Stimulated activated naive CD4-positive, alpha-beta T cell treated with Interleukin-2 at 50 U/mL for 16 hours (primary cell): ENCODE measurements at regions not wholly inside any gene's neighbourhood (a gene's known extent, or its start where the extent isn't known, plus 50 kb on each side); places are given as distances from the start of the nearest gene placed in this dataset.

ENCODE experiments used
- DNase-seq: peaks from one replicate; lab custom pipeline; 2025; lab: John Stamatoyannopoulos, UW

DNA sequence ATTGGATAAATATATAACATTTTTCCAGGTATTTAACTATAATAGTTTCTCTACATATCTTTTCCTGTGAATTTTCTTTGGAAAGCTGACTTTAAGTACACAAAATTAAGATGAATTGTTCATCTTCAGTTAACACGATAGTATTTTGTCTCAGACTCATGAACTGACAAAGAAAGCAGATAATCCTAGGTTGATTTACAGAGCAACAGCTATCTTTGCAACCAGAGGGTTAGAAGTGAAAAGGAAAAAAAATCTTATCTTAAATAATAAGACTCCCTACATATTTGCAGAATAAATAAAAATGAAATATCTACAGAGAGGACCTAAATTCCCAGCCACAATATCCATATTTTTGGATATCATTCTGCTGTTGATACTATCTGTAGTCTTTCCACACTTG, 350.2 kb upstream of the GRM7 start:
- no peak for DNase-seq

DNA sequence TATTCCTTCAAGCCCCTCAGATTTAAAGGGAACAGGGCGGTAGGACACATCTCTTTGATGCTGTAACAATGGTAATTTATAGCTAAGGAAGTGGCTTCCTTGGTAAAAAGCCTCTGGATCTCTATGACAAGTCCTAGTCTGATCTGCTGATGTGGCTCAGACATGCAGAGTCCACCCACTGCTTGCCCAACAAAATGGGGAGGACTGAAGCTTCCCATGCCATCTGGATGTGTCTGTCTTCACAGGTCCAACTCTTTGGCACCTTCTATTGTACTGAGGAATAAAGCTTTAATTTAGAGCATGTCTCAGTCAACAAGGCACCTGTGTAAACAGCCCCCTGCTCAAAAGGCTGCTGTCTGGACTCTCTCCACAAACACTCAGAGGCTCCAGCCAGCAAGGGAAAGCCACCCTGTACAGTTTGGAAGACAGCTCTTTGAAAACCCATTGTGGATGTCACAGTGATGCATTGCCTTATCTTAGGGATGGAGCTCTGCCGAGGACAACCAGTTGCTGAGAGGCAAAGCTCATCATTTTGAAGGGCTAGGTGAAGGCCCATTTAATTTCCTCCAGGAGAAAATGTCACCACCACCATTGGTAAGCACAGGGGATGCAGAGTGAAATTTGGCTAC, 348.6 kb upstream of the GRM7 start:
- no peak for DNase-seq

DNA sequence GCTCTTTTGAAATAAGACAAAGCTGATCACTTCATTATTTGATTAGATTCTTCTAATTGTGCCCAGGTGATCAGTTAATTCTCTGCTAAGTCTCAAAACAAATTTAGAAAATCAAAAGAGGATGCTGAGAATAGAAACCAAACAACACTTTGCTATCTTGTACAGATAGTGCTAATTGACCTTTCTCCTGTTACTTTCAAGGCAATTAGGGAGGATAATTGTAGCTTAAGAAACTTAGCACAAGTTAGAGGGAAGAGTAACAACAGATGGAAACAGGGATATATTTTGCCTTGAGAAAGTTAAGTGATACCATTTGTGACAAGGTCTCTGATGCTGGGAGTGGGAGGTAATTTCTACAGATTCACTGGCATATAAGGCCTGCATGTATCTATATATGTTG, 344.8 kb upstream of the GRM7 start:
- DNase-seq: no peak

DNA sequence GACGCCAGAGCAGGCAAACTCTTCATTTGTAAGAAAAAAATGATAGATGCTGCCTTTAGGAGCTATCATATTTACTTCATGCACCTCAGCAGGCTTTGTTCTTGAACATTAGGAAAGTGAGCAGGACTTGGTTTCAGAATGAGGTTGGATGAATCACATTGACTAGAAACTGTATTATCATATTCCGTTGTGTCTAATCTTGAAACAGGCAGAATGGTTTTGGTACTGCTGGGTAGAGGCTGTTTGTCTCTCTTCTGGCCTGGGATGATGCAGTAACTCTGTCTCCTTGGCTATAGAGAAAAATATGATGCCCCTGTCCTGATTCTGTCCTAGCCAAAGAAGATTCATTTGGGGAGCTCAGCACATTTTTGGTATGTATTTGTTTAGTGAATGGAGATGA, 344.2 kb upstream of the GRM7 start:
- no peak for DNase-seq

DNA sequence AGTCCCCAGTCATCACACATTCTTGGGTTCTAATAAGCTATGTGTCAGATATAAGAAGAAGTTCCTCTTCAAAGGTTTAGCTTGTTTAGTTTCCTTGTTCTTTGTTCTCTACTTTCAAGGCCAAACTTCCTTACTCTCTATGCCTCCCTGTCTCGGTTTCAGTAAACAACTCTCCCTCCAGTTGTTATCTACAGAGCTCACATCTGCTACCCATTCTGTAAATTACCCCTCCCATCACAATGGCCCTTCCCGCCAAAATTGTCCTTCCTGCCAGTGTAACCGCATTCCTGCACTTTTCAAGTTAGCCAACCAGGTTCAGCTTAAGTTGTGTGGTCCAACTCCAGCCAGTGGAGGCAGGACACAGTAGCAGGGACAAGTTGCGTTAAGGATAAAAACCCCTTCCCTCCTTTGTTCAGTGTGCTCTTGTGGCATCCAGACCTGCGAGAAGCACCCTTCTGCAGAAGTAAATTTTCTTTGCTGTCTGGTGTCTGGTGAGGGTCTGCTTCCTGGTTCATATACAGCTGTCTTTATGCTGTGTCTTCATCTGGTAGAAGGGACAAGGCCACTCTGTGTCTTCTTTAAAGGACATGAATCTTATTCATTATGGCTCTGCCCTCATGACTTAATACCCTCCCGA, 342.1 kb upstream of the GRM7 start:
- no peak for DNase-seq

DNA sequence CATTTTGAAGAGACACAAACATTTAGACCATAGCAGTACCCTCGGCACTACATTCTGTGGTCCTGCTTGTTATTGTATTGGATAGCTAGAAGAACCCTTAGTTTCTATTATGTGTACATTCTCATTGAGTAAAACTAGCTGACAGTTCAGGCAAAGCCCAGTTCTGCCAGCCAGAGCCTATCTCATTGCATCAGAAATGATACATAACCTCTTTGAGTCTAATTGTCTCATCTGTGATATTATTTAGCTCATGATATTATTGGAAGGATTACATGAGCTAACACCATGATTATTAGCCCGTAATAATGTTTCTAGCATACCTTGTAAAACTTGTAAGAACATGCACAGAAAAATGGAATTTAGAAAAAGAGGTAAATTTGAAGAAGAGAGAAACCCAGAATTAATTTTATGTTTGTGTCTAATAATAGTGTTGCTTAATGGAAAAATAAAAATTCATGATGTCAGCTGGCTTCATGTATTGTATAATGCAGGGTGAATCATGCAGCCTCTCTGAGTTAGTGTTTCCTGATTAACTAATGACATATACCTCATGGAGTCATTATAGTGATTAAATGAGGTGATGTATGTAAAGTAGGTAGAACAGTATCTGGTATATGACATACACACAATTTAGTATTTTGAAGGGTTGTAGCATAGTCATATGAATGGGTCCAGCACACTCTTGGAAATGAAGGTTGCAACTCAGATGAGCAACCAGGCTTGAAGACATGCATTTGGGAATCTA, 339.4 kb upstream of the GRM7 start:
- no peak for DNase-seq

DNA sequence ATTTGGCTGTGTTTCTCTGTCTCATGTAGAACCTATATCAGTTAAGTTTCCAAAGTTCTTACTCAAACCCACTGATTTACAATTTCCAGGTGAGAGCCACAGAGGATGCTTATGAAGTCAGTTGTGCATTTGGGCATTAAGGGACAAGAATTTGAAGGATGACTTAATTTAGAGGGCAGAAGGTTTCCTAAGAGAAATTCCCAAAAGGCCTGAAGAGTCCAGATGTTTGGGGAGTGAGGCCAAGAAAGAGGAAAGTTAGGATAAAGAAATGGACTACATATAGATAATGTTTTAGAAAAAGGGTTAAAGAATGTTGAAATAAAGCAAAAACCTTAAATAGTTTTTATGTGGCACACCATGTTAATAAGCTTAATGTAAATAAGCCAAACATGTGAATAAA, 338.7 kb upstream of the GRM7 start:
- DNase-seq: no peak

DNA sequence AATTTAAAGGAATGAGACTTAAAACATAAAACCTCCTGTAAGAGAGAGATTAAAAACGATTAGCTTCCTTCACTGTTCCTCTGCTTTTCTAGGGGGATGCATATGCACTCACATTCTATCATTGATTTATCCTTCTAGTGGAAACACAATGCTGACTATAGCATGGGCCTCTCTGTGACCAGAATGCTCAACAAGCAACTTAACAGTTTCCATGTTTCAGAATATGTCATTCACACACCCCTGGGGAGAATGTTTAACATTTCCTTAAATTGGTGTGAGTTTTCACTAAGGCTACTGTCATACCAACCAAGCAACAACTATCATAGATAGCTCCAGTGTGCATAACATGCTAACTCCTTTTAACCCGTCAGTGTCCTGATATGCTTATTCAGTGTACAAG, 337.9 kb upstream of the GRM7 start:
- no peak for DNase-seq

DNA sequence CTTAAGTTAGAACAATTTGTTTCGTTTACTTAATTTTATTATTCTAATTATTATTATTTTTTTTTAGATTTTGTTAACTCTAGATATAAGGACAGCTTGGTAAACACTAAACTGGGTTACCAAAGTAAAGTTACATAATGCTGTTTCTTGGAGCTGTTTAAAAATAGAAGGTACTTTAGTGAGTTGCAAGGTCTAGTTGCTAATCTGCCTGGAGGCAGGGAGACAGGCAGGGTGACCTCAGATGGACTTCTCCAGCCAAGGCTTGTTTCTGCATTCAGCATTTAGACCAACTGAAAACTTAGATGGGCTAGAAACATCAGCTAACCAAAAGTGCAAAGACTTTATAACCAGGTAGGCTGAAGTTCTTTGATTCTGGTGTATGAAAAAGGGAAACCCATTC, 336.4 kb upstream of the GRM7 start:
- DNase-seq: no peak

DNA sequence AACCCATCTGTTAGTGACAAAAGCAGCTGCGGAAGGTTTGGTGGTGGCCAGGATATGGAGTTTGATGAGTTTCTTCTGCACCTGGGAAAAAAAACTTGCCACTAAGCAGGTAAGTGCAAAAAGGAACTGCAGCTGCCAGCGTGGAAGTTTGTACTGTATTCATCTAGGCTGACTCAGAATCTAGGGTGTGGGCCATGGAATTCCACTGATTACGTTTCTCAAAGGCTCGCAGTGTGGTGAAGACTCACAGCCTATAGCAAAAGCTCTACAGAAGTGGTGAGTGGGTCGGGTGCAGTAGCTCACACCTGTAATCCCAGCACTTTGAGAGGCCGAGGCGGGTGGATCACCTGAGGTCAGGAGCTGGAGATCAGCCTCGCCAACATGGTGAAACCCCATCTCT, 334.6 kb upstream of the GRM7 start:
- no peak for DNase-seq

DNA sequence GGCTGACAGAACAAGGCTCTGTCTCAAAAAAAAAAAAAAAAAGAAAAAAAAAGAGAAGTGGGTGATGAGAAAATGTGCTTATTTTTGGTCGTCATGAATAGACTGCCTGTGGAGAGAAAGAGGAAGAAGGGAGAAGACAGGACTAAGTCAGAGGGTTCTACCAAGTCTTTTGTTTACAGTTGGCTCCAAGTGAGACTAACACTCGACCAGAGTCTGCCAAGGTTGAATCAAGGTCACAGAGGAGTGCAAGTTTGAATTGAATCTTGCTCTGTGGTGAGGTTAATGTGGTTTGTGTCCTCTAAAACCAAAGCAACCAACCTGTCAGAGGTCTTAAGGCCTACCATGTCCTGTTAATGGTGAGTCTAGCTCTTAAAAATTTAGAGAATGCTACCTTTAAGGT, 334.1 kb upstream of the GRM7 start:
- DNase-seq: no peak

DNA sequence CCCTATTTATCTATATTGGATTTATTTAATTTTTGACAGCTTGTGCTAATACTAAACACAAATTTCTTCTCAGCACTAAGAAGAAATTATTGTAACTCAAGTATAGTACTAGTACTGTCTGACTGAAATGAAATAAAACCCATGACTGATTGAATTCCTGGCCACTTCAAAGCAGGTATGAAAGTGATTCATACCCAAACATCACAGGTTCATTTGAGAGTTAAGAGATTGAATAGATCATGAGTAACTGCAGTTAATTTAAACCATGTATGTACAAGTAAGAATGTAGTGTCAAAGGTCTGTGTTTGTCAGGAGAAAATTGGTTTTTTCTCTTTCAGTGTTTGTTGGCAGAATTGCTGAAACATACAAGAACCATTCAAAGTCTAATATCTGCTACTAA, 332.0 kb upstream of the GRM7 start:
- DNase-seq: no peak

DNA sequence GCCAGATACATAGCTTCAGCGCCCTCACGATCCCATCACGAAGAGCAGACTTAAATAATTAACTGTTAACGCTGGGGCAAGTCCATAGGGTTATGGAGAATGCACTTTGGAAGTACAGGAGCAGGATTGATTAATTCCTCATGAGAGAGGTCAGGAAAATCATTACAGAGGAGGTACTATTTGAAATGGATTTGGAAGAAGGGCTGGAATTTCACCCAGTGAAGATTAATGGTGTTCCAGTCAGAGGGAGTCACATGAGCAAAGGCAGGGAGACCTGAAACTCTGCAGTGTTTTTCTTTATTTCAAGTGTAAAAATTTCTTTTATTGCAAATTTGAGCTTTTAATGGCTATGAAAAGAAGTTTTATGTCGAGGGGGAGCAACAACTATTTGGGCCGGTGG, 329.8 kb upstream of the GRM7 start:
- no peak for DNase-seq

DNA sequence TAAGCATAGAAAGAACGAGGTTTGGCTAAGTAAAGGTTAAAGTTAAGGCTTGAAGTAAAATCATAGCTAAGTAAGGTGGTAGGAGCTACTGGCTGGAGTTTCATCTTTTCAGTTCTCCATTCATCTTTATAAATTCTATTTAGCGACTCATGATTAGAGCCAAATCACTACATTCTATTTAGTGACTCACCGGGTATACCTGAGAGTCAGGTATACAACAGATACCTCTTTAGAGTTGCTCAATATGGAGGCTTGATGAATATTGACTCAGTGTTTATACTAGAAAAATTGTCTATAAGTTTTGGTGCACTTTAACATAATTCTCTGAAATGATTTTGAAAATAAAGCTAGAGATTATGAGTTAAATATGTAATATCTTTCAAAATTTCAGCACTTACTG, 328.8 kb upstream of the GRM7 start:
- no peak for DNase-seq

DNA sequence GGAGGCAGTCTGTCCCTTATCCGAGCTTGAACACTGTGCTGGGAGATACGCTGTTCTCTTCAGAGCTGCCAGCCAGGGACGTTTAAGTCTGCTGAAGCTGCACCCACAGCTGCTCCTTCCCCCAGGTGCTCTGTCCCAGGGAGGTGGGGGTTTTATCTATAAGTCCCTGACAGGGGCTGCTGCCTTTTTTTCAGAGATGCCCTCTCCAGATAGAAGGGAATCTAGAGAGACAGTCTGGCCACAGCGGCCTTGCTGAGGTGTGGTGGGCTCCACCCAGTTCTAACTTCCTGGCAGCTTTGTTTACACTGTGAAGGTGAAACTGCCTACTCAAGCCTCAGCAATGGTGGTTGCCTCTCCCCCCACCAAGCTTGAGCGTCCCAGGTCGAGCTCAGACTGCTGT, 319.9 kb upstream of the GRM7 start:
- DNase-seq: no peak

DNA sequence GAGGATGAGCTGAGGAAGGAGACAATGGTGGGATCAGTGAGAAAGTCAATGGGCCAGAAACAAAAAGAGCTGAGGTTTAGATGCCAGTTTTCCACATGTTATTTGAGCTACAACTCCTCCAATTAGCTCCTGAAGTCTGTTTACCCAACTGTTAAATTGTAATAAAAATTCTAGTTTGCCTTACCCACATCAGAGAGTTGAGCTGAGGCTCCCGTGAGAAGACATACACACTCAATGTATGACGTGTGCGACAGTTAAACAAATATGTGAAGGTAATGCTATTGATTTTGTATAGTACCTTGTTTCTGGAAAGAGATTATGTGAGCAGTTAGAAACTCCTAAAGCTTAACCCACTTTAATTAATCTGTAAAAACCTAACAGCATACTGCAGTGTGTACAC, 318.1 kb upstream of the GRM7 start:
- DNase-seq: no peak

DNA sequence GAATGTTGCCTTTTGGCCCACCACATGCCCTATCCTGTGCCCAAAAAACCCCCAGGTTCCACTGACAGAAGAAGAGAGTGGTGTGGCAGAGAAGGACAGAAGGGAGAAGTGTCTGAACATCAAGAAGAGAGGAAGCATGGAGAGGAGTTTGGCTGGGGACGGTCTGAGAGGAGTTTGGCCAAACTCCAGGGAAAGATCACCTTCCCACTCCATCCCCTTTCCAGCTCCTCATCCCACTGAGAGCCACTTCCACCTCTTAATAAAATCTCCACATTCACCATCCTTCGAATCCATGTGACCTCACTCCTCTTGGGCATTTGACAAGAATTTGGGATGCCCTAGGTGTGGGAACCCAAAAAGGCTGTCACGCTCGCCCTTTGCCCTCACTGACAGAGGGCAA, 311.6 kb upstream of the GRM7 start:
- no peak for DNase-seq

DNA sequence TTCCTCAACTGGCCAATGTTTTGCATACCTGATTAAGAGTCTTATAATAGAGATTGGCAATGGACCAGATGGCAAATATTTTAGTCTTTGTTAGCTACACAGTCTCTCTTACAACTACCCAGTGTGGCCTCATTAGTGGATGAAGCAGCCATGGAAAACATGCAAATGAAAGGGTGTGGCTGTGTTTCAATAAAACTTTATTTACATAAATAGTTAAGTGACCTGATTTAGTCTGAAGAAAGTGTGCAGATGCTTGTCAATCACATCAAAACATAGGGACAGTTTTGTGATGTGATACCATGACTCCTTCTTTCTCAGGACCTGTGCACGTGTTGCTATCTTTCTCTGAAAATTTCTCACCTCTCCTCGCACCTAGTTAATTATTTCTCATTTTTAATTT, 309.8 kb upstream of the GRM7 start:
- no peak for DNase-seq

DNA sequence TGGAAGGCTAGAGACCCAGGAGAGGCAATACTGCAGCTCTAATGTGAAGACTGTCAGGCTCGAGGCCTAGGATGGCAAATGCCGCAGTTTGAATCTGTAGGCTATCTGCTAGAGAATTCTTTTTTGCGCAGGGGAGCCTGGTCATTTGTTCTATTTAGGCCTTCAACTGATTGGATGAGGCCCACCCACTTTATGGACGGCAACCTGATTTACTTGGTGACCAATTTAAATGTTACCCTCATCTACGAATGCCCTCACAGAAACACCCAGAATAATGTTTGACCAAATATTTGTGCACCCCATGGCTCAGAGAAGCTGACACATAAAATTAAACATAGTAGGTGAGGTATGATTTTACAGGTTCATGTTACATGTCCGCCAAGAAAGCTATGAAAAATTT, 300.7 kb upstream of the GRM7 start:
- no peak for DNase-seq

DNA sequence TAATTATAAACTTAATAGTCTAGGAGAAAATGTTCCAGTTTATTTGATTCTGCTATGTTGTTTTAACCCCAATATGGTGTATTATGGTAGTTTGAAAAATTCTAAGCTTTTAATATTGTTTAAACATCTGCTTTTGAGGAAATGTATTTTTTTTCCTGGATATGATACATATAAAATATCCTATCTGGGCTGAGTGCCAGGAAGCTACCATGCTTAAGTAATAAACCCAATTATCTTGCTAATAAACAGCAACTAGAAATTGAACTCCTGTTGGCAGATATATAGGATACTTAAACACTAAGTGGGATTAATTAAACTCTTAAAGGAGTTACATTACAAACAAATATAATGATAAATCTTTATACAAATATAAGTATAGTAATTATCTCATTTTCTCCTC, 293.7 kb upstream of the GRM7 start:
- DNase-seq: no peak

DNA sequence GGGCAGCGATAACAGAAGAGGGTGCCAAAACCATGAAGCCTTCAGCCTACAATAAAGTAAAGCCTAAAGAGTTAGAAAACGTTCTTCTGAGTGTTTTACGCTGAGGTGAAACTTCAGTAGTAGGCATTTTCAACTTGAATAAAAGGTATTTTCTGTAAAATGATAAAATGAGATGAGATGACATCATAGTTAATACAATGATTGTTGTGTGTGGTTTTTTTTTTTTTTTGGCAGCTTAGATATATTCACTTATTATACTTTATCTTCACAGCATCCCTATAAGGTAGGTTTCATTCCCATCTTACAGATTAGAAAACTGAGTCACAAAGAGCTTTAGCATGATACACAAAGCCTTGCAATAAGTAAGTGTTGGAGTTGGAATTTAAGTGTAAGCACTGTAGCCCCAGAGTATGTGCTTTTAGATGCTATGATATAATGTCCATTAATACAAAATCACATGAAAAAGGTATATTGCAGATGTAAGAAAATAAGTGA, 291.9 kb upstream of the GRM7 start:
- DNase-seq: no peak

DNA sequence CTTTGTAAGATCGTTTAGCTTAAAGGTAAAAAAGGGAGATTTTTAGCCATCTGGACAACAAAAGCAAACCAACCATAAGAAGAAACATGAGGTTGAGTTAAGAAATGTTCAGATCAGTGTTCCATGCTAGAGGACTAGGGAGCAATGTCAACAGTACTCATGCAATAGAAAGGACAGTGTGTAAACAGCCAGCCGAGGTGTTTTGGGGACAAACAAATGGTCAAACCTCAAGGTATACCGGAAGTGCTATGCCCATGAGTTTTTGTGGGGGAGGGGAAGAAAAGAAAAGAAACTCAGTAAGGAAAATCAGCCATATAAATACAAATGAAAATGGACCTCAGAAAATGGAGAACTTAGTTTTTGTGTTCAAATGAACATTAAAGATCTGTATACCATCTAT, 289.5 kb upstream of the GRM7 start:
- no peak for DNase-seq

DNA sequence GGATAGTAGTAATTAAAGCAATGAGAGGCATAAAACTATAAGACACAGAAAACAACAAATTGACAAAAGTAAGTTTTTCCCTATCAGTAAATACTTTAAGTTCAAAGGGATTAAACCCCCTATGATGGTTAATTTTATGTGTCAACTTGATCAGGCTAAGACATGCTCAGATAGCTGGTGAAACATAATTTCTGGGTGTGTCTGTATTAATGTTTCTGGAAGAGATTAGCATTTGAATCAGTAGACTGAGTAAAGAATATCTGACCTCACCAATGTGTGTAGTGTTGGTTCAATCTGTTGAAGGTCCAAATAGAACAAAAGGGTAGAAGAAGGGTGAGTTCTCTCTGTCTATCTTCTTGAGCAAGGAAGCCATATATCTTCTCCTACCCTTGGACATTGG, 283.3 kb upstream of the GRM7 start:
- no peak for DNase-seq

DNA sequence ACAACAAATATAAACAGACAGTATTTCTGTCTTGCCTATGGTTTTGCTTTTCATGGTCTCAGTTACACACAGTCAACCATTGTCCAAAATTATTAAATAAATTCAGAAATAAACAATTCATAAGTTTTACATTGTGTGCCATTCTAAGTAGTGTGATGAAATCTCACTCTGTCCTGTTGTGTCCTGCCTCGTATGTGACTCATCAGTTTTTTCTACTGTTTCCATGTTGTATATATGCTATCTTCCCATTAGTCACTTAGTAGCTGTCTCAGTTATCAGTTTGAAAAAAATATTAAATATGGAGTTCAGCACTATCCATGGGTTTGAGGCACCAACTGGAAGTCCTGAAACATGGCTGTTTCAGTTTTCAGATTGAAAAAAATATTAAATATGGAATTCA, 282.4 kb upstream of the GRM7 start:
- no peak for DNase-seq
